SH-SY5Y (cell line): ENCODE measurements at regions not wholly inside any gene's neighbourhood (a gene's known extent, or its start where the extent isn't known, plus 50 kb on each side); places are given as distances from the start of the nearest gene placed in this dataset.

ENCODE experiments used
- GATA2 ChIP-seq: IDR thresholded peaks from 2 replicates; pipeline ENCODE4 v1.6.1; 2011; ENCODE audit warnings: mild to moderate bottlenecking, low read depth, low read length
- GATA3 ChIP-seq: IDR thresholded peaks from 2 replicates; pipeline ENCODE4 v1.6.1; 2011; ENCODE audit warnings: low read depth, mild to moderate bottlenecking, low read length, moderate library complexity

DNA sequence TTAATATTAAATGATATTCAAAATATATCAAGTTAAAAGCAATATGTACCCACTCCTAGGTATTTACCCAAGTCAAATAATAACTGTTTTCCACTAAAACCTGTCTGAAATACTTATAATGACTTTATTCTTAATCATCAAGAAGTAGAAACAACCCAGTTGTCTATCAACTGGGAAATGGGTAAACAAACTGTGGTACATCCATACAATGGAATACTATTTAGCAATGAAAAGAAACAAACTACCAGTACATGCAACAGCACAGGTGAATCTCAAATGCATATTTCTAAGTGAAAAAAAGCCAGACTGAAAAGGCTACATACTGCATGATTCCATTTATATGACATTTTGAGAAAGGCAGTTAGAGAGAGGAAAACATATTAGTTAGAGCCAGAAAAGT is 559.9 kb downstream of the MBD2 start:
- TF ChIP-seq GATA2 (no peak), GATA3 (no peak)
